Right lobe of liver (tissue), 6 donors: ENCODE measurements at regions not wholly inside any gene's neighbourhood (a gene's known extent, or its start where the extent isn't known, plus 50 kb on each side); places are given as distances from the start of the nearest gene placed in this dataset.

ENCODE experiments used
- ATAC-seq, 4 donors: fragments of 200-7000 bp; cut with Tn5 transposase; one replicate each; pipeline ENCODE4 v1.9.1; 2020; ENCODE audit warnings: mild to moderate bottlenecking in 4 of 4, moderate library complexity in 4 of 4
- DNase-seq, 3 donors: peaks; one replicate each; pipeline ENCODE4 v3.0.0-alpha.2; 2020
- H3K27ac ChIP-seq, 3 donors: fragments of 200-600 bp; one replicate each; pipeline ENCODE4 v1.8.0; 2022
- H3K27me3 ChIP-seq, 2 donors: fragments of 200-600 bp; one replicate each; pipeline ENCODE4 v1.8.0; 2022
- H3K36me3 ChIP-seq, 4 donors: fragments of 200-600 bp; sonication (generic) in 1 of 4; one replicate each; pipeline versions ENCODE4 v1.5.1 to v1.8.0; 2017 to 2022; ENCODE audit warnings: control low read depth in 1 of 4
- H3K4me1 ChIP-seq, 4 donors: fragments of 200-600 bp; sonication (generic) in 1 of 4; one replicate each; pipeline versions ENCODE4 v1.5.1 to v1.8.0; 2017 to 2022; ENCODE audit warnings: control low read depth in 1 of 4
- H3K4me3 ChIP-seq, 3 donors: fragments of 200-600 bp; one replicate each; pipeline ENCODE4 v1.8.0; 2022
- H3K9me3 ChIP-seq, 4 donors: fragments of 200-600 bp; sonication (generic) in 1 of 4; one replicate each; pipeline versions ENCODE4 v1.5.1 to v1.8.0; 2017 to 2022; ENCODE audit warnings: control low read depth in 1 of 4
- POLR2A ChIP-seq: fragments of 450-650 bp; IDR thresholded peaks from one replicate; pipeline ENCODE4 v1.6.1; 2017; ENCODE audit warnings: antibody characterized with exemption, mild to moderate bottlenecking
- WGBS: methylation state at CpG from one replicate; pipeline ENCODE4 v1.1.6; 2018; ENCODE audit warnings: low coverage, low lambda C conversion rate; ENCODE audit not compliant: insufficient coverage; ENCODE audit errors: missing lambda C conversion rate; 5-methylcytosine and 5-hydroxymethylcytosine counted together
- intact Hi-C, 2 donors: fragments of 100-400 bp; cut with DNase I; formaldehyde crosslinking; loops; one replicate each; pipeline versions ENCODE4 v1.11.2 to v1.14.1; 2022
- TF ChIP-seq, protein P1 (sequence below), 4 donors: fragments of 200-600 bp in 3 of 4; fragments of 450-650 bp in 1 of 4; IDR thresholded peaks; one replicate each; pipeline versions ENCODE4 v1.5.1 to v1.8.0; 2016 to 2022; ENCODE audit warnings: antibody characterized with exemption in 4 of 4, mild to moderate bottlenecking in 2 of 4
- donor health status: DM: no; HTN: yes; CAD: no.
- donor health status: DM: no; HTN: no; CAD: no.
- donor health status: DM: no; HTN: no; CAD: no.
- donor health status: DM: no; HTN: yes; CAD: no.
- donor health status: DM: no; HTN: yes; CAD: no.

DNA sequence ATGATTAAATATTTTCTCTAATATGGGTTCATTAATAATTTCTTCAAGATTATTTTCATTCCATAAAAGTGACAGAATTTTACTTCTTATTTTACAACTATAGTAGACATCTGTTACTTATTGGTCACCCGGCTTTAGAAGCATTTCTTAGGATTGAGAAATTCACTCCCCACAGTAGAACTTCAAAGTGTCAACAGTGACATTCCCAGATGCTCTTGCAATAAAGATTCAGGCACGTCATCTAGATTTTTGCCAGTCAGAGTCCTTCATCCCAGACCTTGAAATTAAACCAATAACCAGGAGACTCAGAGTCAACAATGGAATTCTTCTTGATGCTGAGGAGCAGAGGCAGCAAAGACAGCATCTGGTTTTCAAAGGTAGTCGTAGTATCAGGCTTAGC, 190.8 kb downstream of the VGLL3 start:
- DNase-seq (no peak), ATAC-seq (no peak)
- no peaks in the 10 kb centered on the region for H3K4me1 ChIP-seq
- H3K36me3 ChIP-seq, result no peaks in the 10 kb centered on the region
- no peak overlapping the region for H3K27ac ChIP-seq
- H3K27me3 ChIP-seq, result no peaks in the 10 kb centered on the region
- intact Hi-C loops, result no loop called here
- TF ChIP-seq, protein P1, sequence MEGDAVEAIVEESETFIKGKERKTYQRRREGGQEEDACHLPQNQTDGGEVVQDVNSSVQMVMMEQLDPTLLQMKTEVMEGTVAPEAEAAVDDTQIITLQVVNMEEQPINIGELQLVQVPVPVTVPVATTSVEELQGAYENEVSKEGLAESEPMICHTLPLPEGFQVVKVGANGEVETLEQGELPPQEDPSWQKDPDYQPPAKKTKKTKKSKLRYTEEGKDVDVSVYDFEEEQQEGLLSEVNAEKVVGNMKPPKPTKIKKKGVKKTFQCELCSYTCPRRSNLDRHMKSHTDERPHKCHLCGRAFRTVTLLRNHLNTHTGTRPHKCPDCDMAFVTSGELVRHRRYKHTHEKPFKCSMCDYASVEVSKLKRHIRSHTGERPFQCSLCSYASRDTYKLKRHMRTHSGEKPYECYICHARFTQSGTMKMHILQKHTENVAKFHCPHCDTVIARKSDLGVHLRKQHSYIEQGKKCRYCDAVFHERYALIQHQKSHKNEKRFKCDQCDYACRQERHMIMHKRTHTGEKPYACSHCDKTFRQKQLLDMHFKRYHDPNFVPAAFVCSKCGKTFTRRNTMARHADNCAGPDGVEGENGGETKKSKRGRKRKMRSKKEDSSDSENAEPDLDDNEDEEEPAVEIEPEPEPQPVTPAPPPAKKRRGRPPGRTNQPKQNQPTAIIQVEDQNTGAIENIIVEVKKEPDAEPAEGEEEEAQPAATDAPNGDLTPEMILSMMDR (IDR thresholded peaks at IDR 0.05), result no peak
- TF ChIP-seq POLR2A, result no peak
- no peak overlapping the region for H3K4me3 ChIP-seq
- no peaks in the 10 kb centered on the region for H3K9me3 ChIP-seq
- 32% methylated on average over 3 of the region's 3 CpGs for WGBS

DNA sequence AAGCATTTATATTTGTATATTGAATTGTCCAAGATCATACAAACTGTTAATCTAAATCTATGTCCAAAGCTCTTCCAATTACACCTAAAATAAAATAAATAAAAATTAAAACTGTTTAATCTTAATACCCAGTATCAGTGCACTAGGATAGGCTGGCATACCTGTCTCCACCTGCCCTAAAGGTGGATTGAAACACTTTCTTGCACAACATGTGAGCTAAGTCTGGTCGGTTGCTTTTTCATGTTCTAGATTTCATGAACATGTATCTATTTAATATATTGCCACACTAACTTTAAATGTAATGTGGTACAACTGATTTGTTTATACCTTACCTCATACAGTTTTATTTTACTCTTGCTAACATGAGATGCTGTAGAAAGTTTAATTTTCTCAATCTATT, 193.0 kb downstream of the VGLL3 start:
- H3K27ac ChIP-seq, result no peak overlapping the region
- intact Hi-C loops, result no loop called here
- WGBS, result 81% methylated on average over 1 of the region's 1 CpG
- no peaks in the 10 kb centered on the region for H3K36me3 ChIP-seq
- ATAC-seq (no peak), DNase-seq (no peak)
- H3K4me3 ChIP-seq, result no peak overlapping the region
- TF ChIP-seq POLR2A, result no peak
- TF ChIP-seq, protein P1 (IDR thresholded peaks at IDR 0.05), result no peak
- H3K27me3 ChIP-seq, result no peaks in the 10 kb centered on the region
- no peaks in the 10 kb centered on the region for H3K9me3 ChIP-seq
- no peaks in the 10 kb centered on the region for H3K4me1 ChIP-seq

DNA sequence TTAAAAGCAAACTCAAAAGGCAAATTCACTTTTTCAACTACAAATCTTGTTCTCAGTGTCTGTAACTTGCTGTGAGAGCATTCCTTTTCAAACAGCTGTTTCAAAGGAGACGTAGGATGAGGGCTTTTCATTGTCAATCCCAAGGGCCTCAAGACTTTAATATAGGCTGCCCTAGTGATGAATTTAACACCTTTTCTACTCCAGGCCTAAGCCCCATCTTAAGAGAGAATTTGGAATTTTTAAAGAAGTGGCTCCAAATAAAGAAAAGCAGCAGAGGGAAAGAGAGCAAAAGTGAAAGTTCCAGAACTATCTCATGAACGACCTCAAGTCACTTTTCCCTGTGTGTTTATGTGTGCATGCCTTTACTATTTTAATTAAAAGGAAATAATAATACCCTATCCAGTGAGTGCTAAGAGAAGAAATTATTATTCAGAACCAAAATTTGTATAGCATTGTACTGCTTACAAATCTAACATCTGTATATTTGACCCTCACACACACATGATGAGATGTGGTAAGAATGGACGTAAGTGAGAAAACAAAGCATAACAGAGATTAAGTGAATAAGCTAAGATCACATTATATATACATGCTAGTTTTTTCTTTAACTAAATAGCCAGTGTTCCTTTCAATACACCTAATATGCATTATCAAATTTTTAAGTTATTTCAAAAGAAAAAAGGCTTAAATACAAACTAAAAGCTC, 196.4 kb downstream of the VGLL3 start:
- TF ChIP-seq POLR2A, result no peak
- TF ChIP-seq, protein P1 (IDR thresholded peaks at IDR 0.05), result no peak
- no peaks in the 10 kb centered on the region for H3K36me3 ChIP-seq
- no peaks in the 10 kb centered on the region for H3K9me3 ChIP-seq
- DNase-seq (no peak), ATAC-seq (peak in 1 of 4 donors; percentile 32)
- peak overlapping the region; percentile 16 to 29 (median 19) for H3K27ac ChIP-seq
- 33% methylated on average over 3 of the region's 3 CpGs for WGBS
- H3K27me3 ChIP-seq, result no peaks in the 10 kb centered on the region
- intact Hi-C loops, result no loop called here
- no peak overlapping the region for H3K4me3 ChIP-seq
- H3K4me1 ChIP-seq, result no peaks in the 10 kb centered on the region

DNA sequence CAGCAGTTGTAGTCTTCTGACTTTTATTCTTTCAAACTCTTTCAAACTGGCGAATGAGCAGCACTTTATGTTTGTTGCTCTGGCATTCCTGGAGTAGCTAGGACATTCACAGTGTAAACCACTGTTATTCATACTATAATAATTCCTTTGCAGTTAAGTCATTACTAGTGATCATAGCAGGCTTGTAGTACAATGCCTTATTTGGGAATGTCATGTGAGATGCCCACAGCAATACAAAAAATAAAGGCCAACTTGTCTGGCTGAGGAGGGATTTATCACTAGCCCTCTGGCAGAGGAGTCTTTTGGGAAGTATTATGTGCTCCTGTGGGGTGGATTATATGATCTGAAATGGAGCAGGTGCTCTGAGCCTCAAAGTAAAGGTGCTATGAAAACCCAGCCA, 197.2 kb downstream of the VGLL3 start:
- peak overlapping the region; percentile 16 to 29 (median 19) for H3K27ac ChIP-seq
- no peaks in the 10 kb centered on the region for H3K36me3 ChIP-seq
- TF ChIP-seq, protein P1 (IDR thresholded peaks at IDR 0.05), result no peak
- no peak for TF ChIP-seq POLR2A
- intact Hi-C loops, result no loop called here
- H3K27me3 ChIP-seq, result no peaks in the 10 kb centered on the region
- no peaks in the 10 kb centered on the region for H3K9me3 ChIP-seq
- ATAC-seq (peak in 3 of 4 donors; percentile 39 to 61 (median 54)), DNase-seq (no peak)
- H3K4me1 ChIP-seq, result no peaks in the 10 kb centered on the region
- WGBS, result 80% methylated on average over 1 of the region's 1 CpG
- H3K4me3 ChIP-seq, result no peak overlapping the region

DNA sequence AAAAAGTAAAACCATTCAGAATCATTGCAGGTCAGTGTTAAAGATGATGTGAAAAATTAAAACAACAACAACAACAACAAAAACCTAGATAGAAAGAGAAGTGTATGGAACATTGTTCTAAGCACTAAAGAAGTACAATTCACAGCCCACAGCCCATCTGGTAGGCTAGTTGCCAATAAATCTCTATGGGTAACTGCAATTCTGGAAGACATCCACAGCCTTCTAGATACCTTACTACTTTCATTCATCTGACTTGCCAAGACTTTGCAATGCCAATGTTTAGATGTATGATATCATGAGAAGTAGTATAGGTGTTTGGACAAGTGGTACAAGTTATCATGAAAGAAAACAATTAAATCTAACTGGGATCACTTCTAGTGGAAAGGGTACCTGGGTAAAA, 198.6 kb downstream of the VGLL3 start:
- H3K4me3 ChIP-seq, result no peak overlapping the region
- DNase-seq (no peak), ATAC-seq (no peak)
- H3K27me3 ChIP-seq, result no peaks in the 10 kb centered on the region
- no peaks in the 10 kb centered on the region for H3K4me1 ChIP-seq
- H3K36me3 ChIP-seq, result no peaks in the 10 kb centered on the region
- H3K27ac ChIP-seq, result no peak overlapping the region
- intact Hi-C loops, result no loop called here
- TF ChIP-seq POLR2A, result no peak
- TF ChIP-seq, protein P1 (IDR thresholded peaks at IDR 0.05), result no peak
- no peaks in the 10 kb centered on the region for H3K9me3 ChIP-seq
